Tibial nerve (tissue), 4 donors: ENCODE measurements at regions not wholly inside any gene's neighbourhood (a gene's known extent, or its start where the extent isn't known, plus 50 kb on each side); places are given as distances from the start of the nearest gene placed in this dataset.

ENCODE experiments used
- DNase-seq, 2 donors: peaks; one replicate each; pipeline ENCODE4 v3.0.0-alpha.2; 2019; ENCODE audit warnings: low spot score in 2 of 2
- H3K27ac ChIP-seq, 4 donors: fragments of 200-600 bp; sonication (generic) in 3 of 4; one replicate each; pipeline ENCODE4 v1.5.1; 2017 to 2019; ENCODE audit warnings: mild to moderate bottlenecking in 1 of 4
- H3K27me3 ChIP-seq, 2 donors: fragments of 200-600 bp; sonication (generic) in 1 of 2; one replicate each; pipeline versions ENCODE4 v1.5.1 to v1.6.0; 2017 to 2019
- H3K36me3 ChIP-seq, 3 donors: fragments of 200-600 bp; sonication (generic); one replicate each; pipeline ENCODE4 v1.5.1; 2018 to 2019
- H3K4me1 ChIP-seq, 4 donors: fragments of 200-600 bp; sonication (generic) in 3 of 4; one replicate each; pipeline ENCODE4 v1.5.1; 2017 to 2019
- H3K4me3 ChIP-seq, 4 donors: fragments of 200-600 bp; sonication (generic) in 3 of 4; one replicate each; pipeline ENCODE4 v1.5.1; 2017 to 2019; ENCODE audit warnings: mild to moderate bottlenecking in 1 of 4, moderate library complexity in 1 of 4
- H3K9me3 ChIP-seq, 4 donors: fragments of 200-600 bp; sonication (generic) in 3 of 4; one replicate each; pipeline ENCODE4 v1.5.1; 2017 to 2019
- EP300 ChIP-seq, 2 donors: sonication (generic); formaldehyde crosslinking; IDR thresholded peaks; one replicate each; pipeline ENCODE4 v1.6.1; 2017; ENCODE audit warnings: antibody characterized with exemption in 2 of 2, mild to moderate bottlenecking in 1 of 2
- POLR2A ChIP-seq, 2 donors: fragments of 450-650 bp; IDR thresholded peaks; one replicate each; pipeline ENCODE4 v1.6.1; 2017; ENCODE audit warnings: antibody characterized with exemption in 2 of 2, mild to moderate bottlenecking in 2 of 2, moderate library complexity in 2 of 2
- WGBS, 2 donors: methylation state at CpG; one replicate each; pipeline ENCODE4 v1.1.5; 2018; 5-methylcytosine and 5-hydroxymethylcytosine counted together
- TF ChIP-seq, protein P1 (sequence below), 5 experiments: fragments of 200-600 bp in 3 of 5; fragments of 450-650 bp in 2 of 5; sonication (generic) in 3 of 5; IDR thresholded peaks; one replicate each; pipeline ENCODE4 v1.5.1; 2016 to 2019; ENCODE audit warnings: antibody characterized with exemption in 5 of 5, mild to moderate bottlenecking in 3 of 5, moderate library complexity in 2 of 5

DNA sequence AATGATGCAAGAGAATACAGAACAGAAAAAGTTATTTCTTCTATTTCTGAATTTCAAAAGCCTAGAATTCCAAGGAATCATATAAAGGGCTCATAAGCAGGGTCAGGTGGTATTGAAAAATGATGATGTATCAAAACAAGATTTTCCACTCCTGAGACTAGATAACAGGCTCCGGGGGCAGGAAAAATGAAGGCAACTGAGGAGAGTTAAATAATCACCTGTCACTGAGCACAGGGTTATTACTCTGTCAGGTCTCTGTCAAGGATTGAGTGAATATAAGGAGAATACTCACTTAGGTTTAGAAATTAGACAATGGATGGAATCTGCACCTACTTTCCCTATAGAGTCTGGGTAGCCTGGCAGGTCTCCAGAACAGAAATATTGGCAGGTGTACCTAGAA lies 76.1 kb upstream of the KHDRBS2 start:
- no peaks in the 10 kb centered on the region for H3K36me3 ChIP-seq
- H3K4me1 ChIP-seq, result no peaks in the 10 kb centered on the region
- H3K27ac ChIP-seq, result no peak overlapping the region
- H3K27me3 ChIP-seq, result no peaks in the 10 kb centered on the region
- no peaks in the 10 kb centered on the region for H3K9me3 ChIP-seq
- H3K4me3 ChIP-seq, result no peak overlapping the region
- TF ChIP-seq, protein P1, sequence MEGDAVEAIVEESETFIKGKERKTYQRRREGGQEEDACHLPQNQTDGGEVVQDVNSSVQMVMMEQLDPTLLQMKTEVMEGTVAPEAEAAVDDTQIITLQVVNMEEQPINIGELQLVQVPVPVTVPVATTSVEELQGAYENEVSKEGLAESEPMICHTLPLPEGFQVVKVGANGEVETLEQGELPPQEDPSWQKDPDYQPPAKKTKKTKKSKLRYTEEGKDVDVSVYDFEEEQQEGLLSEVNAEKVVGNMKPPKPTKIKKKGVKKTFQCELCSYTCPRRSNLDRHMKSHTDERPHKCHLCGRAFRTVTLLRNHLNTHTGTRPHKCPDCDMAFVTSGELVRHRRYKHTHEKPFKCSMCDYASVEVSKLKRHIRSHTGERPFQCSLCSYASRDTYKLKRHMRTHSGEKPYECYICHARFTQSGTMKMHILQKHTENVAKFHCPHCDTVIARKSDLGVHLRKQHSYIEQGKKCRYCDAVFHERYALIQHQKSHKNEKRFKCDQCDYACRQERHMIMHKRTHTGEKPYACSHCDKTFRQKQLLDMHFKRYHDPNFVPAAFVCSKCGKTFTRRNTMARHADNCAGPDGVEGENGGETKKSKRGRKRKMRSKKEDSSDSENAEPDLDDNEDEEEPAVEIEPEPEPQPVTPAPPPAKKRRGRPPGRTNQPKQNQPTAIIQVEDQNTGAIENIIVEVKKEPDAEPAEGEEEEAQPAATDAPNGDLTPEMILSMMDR (IDR thresholded peaks at IDR 0.05), result no peak
- TF ChIP-seq EP300 (IDR thresholded peaks at IDR 0.05), result no peak
- WGBS, 2 donors, result 94 to 95% methylated on average over 1 of the region's 1 CpG
- DNase-seq, result no peak

GRCh38 chr6:62357835-62358234 lies 71.8 kb upstream of the KHDRBS2 start:
- 69 to 72% methylated on average over 6 of the region's 6 CpGs for WGBS, 2 donors
- Histone ChIP-seq H3K9me3 (no peaks in the 10 kb centered on the region), H3K4me1 (no peaks in the 10 kb centered on the region), H3K4me3 (no peak overlapping the region), H3K27ac (no peak overlapping the region), H3K27me3 (no peaks in the 10 kb centered on the region), H3K36me3 (no peaks in the 10 kb centered on the region)
- no peak for TF ChIP-seq POLR2A (IDR thresholded peaks at IDR 0.05)
- no peak for TF ChIP-seq EP300 (IDR thresholded peaks at IDR 0.05)
- TF ChIP-seq, protein P1 (IDR thresholded peaks at IDR 0.05), result no peak
- no peak for DNase-seq

- Histone ChIP-seq H3K4me3 (no peak overlapping the region), H3K27me3 (no peaks in the 10 kb centered on the region), H3K4me1 (no peaks in the 10 kb centered on the region), H3K9me3 (no peaks in the 10 kb centered on the region), H3K27ac (no peak overlapping the region), H3K36me3 (no peaks in the 10 kb centered on the region)
- WGBS, 2 donors, result 75 to 83% methylated on average over 1 of the region's 1 CpG
- no peak for DNase-seq
- TF ChIP-seq, protein P1 (IDR thresholded peaks at IDR 0.05), result no peak
- TF ChIP-seq EP300 (IDR thresholded peaks at IDR 0.05), result no peak
These were observed 68.2 kb upstream of the KHDRBS2 start for GRCh38 chr6:62354261-62354660.

- H3K9me3 ChIP-seq, result no peaks in the 10 kb centered on the region
These were observed 60.1 kb upstream of the KHDRBS2 start for GRCh38 chr6:62345962-62346689.

DNA sequence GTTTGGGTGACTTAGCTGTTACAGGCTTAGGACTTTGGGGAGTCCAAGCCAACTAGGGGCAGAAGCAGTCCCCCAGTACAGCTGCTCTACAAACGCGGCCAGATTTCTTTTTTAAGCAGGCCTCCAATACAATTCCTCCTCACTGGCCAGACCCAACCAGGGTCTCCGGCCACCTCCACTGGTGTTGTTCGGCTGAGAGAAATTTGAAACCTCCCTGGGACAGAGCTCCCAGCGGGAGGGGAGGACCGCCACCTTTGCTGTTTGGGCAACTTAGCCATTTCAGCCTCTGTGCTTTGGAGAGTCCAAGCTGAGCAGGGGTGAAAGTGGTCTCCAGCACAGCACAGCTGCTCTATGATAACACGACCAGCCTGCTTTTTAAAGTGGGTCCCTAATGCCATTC lies 59.4 kb upstream of the KHDRBS2 start:
- Histone ChIP-seq H3K4me1 (no peaks in the 10 kb centered on the region), H3K9me3 (no peaks in the 10 kb centered on the region), H3K27ac (no peak overlapping the region), H3K36me3 (no peaks in the 10 kb centered on the region), H3K27me3 (no peaks in the 10 kb centered on the region), H3K4me3 (no peak overlapping the region)
- TF ChIP-seq EP300 (IDR thresholded peaks at IDR 0.05), result no peak
- TF ChIP-seq POLR2A (IDR thresholded peaks at IDR 0.05), result no peak
- DNase-seq, result no peak
- 84 to 94% methylated on average over 6 to 7 of the region's 7 CpGs for WGBS, 2 donors

More at GRCh38 chr6:62345962-62346689, 60.1 kb upstream of the KHDRBS2 start:
- Histone ChIP-seq H3K36me3 (no peaks in the 10 kb centered on the region), H3K27me3 (no peaks in the 10 kb centered on the region), H3K4me1 (no peaks in the 10 kb centered on the region), H3K27ac (no peak overlapping the region), H3K4me3 (no peak overlapping the region)
- WGBS, 2 donors, result 75 to 86% methylated on average over 5 of the region's 5 CpGs
- TF ChIP-seq, protein P1 (IDR thresholded peaks at IDR 0.05), result no peak
- no peak for TF ChIP-seq EP300 (IDR thresholded peaks at IDR 0.05)
- no peak for TF ChIP-seq POLR2A (IDR thresholded peaks at IDR 0.05)
- DNase-seq, result no peak
